T1000 (cell line): ENCODE measurements at regions not wholly inside any gene's neighbourhood (a gene's known extent, or its start where the extent isn't known, plus 50 kb on each side); places are given as distances from the start of the nearest gene placed in this dataset.
"Not testable (repeated sequence)": the region's sequence is repeated elsewhere in the genome, so short reads cannot be mapped to it uniquely, and the experiment has no call there.

Experiments
- DNase-seq: peaks from one replicate; lab custom pipeline; 2025; ENCODE audit warnings: mixed read lengths; lab: John Stamatoyannopoulos, UW

GRCh38 chr6:40885139-40885774 lies 153.8 kb downstream of the UNC5CL start:
- DNase-seq = no peak

DNA sequence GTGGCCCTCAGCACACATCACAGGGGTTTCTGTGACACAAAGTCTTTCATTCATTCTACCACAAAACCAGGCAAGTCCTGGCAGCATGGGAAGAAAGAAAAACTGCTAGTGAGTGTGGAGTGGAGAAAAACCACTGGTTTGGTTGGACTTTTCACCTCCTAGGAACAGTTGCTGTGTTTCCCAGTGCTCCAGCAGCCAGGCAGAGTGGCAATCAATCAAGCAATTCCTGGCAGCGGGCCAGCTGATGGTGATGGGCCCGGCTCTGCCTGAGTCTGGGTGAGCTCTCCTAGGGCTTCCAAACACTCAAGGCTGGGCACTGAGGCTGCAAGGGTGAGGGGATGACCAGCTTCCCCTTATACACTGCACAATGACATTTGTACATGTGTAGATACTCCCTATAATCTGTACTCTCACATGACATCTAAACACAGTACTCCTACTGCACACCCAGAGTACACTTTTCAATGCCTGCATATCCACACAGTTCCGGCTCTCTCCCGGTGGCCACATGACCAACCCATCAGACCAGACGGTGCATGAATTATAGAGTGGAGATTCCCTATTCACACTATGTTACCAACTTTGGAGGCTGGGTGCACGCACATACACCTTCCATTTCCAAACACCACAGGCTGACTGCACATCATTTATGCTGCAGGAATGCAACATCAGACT lies 156.6 kb downstream of the UNC5CL start:
- no peak for DNase-seq

- DNase-seq = no peak
Measured at GRCh38 chr6:40881501-40881900, 157.5 kb downstream of the UNC5CL start.

- no peak for DNase-seq
Measured at GRCh38 chr6:40880906-40881305, 158.1 kb downstream of the UNC5CL start.

GRCh38 chr6:40879169-40879568 lies 159.9 kb downstream of the UNC5CL start:
- DNase-seq = no peak

- DNase-seq = no peak
Measured at GRCh38 chr6:40877362-40877761, 161.7 kb downstream of the UNC5CL start.

DNA sequence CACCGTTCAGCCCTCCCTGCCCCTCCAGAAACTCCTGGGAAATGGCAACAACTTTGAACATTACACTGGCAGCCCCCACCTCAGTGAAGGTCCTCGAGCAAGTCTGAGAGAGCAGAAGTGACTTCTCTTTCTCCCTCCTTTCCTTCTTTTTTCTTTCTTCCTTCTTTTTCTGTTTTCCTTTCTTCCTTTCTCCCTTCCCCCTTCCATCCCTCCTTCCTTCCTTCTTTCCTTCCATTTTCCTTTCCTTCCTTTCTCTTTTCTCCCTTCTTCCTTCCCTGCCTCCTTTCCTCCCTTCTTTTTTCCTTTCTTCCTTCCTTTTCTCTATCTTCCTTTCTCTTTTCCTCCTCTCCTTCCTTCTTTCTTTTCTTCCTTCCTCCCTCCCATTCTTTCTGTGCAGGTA lies 162.7 kb downstream of the UNC5CL start:
- DNase-seq = no peak

- no peak for DNase-seq
Measured at GRCh38 chr6:40874495-40874894, 164.5 kb downstream of the UNC5CL start.

GRCh38 chr6:40871424-40871823 lies 167.6 kb downstream of the UNC5CL start:
- DNase-seq = no peak

DNA sequence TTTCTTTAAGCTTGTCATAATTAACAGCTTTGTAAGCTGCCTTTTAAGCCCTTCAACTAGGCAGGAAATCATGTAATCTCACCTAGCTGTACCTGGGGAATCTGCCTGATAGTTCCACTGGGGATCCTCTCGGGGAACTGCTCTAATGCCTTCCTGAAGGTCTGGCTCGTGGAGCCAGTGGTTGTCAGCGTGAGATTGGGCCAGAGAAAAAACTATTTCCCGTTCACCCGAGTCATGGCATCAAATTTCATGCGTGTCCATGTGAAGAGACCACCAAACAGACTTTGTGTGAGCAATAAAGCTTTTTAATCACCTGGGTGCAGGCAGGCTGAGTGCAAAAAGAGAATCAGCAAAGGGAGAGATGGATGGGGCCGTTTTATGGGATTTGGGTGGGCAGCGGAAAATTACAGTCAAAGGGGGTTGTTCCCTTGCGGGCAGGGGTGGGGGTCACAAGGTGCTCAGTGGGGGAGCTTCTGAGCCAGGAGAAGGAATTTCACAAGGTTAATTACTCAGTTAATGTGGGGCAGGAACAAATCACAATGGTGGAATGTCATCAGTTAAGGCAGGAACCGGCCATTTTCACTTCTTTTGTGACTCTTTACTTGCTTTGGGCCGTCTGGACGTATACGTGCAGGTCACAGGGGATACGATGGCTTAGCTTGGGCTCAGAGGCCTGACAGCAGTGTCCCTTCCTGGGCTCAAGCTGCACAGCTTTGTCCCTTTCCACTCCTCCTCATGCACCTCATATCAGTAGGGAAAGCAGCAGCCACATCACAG lies 170.7 kb downstream of the UNC5CL start:
- not testable (repeated sequence) for DNase-seq

GRCh38 chr6:40867527-40867926 lies 171.5 kb downstream of the UNC5CL start:
- DNase-seq = not testable (repeated sequence)

- DNase-seq = not testable (repeated sequence)
Measured at GRCh38 chr6:40865259-40865658, 173.8 kb downstream of the UNC5CL start.

DNA sequence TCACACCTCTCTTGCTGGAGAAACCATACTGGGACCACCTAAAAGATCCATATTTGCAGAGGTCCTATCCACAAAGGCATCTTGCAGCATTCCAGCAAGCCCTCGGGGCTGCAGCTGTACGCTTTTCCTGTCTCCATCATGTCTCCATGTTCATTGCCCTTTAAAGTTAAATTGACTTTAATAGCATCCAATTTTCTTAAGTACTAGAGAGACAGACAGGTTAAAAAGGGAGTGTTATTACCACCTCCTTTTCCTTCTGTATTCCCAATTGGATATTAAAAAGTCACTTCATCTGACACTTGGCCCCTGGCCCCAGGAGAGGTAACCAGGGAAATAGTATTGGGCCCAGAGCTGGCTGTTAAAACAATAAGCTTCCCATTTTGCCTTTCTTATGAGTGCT lies 178.6 kb downstream of the UNC5CL start:
- DNase-seq = no peak

- no peak for DNase-seq
Measured at GRCh38 chr6:40856271-40856670, 182.8 kb downstream of the UNC5CL start.

- DNase-seq = no peak
Measured at GRCh38 chr6:40855168-40855880, 183.7 kb downstream of the UNC5CL start.

GRCh38 chr6:40854592-40854991 lies 184.4 kb downstream of the UNC5CL start:
- no peak for DNase-seq

GRCh38 chr6:40852779-40853373 lies 186.1 kb downstream of the UNC5CL start:
- DNase-seq = no peak

DNA sequence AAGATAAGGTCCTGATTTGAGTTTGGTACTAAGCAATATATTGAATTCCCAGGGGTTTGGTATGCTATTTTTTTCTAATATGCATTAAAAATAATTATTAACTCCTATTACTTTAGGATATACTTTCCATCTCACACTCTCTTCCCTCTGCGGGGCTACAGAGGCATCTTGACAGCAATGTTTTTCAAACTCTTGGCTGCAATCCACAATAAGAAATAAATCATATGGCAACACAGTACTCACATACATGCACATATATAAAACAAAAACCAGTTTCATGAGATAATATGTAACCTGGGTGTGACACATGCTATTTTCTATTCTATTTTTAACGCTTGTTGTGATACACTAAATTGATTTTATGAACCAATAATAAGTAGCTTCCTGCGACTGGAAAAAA lies 189.5 kb downstream of the UNC5CL start:
- DNase-seq = no peak

GRCh38 chr6:40848868-40849514 lies 190.0 kb downstream of the UNC5CL start:
- DNase-seq = no peak

- DNase-seq = no peak
Measured at GRCh38 chr6:40848038-40848437, 191.0 kb downstream of the UNC5CL start.

- no peak for DNase-seq
Measured at GRCh38 chr6:40845553-40845952, 193.5 kb downstream of the UNC5CL start.

- no peak for DNase-seq
Measured at GRCh38 chr6:40844246-40844645, 194.8 kb downstream of the UNC5CL start.
